Liver (tissue), 8 donors: ENCODE measurements at regions not wholly inside any gene's neighbourhood (a gene's known extent, or its start where the extent isn't known, plus 50 kb on each side); places are given as distances from the start of the nearest gene placed in this dataset.

ENCODE experiments used
- DNase-seq: peaks from one replicate; pipeline ENCODE4 v3.0.0-alpha.2; 2017; ENCODE audit warnings: low spot score
- H3K27ac ChIP-seq, 2 donors: one replicate each; pipeline ENCODE4 v1.7.0; 2013; ENCODE audit warnings: inconsistent platforms in 2 of 2, low read length in 2 of 2, control low read depth in 1 of 2, low read depth in 1 of 2, mild to moderate bottlenecking in 1 of 2
- H3K27me3 ChIP-seq, 4 donors: one replicate each; pipeline versions ENCODE4 v1.6.1 to v1.7.0; 2013; ENCODE audit warnings: low read length in 3 of 4, inconsistent platforms in 1 of 4, mild to moderate bottlenecking in 1 of 4, moderate library complexity in 1 of 4; ENCODE audit not compliant: control insufficient read depth in 4 of 4, insufficient read depth in 4 of 4
- H3K36me3 ChIP-seq, 4 donors: one replicate each; pipeline versions ENCODE4 v1.6.1 to v1.7.0; 2013; ENCODE audit warnings: low read length in 3 of 4, mild to moderate bottlenecking in 3 of 4, low read depth in 1 of 4, moderate library complexity in 1 of 4; ENCODE audit not compliant: control insufficient read depth in 4 of 4, insufficient read depth in 3 of 4
- H3K4me1 ChIP-seq, 4 donors: one replicate each; pipeline versions ENCODE4 v1.6.1 to v1.7.0; 2013; ENCODE audit warnings: low read length in 3 of 4, mild to moderate bottlenecking in 3 of 4, moderate library complexity in 1 of 4; ENCODE audit not compliant: control insufficient read depth in 4 of 4, insufficient read depth in 4 of 4
- H3K4me3 ChIP-seq, 3 donors: one replicate each; pipeline versions ENCODE4 v1.6.1 to v1.7.0; 2013; ENCODE audit warnings: low read length in 3 of 3, control low read depth in 1 of 3, low read depth in 1 of 3, mild to moderate bottlenecking in 1 of 3
- H3K9ac ChIP-seq, 2 donors: one replicate each; pipeline ENCODE4 v1.7.0; 2013; ENCODE audit warnings: low read length in 2 of 2, mild to moderate bottlenecking in 2 of 2, moderate library complexity in 2 of 2, control low read depth in 1 of 2, low read depth in 1 of 2
- H3K9me3 ChIP-seq, 4 donors: one replicate each; pipeline versions ENCODE4 v1.6.1 to v1.7.0; 2013; ENCODE audit warnings: low read length in 3 of 4; ENCODE audit not compliant: control insufficient read depth in 4 of 4
- ATF3 ChIP-seq: IDR thresholded peaks from 2 replicates; pipeline ENCODE4 v1.6.1; 2016; ENCODE audit warnings: antibody characterized with exemption
- CTCF ChIP-seq: fragments of 150-350 bp; IDR thresholded peaks from 2 replicates; pipeline ENCODE4 v1.5.1; 2017; ENCODE audit warnings: improper control_type of control experiment, low read depth, low read length; ENCODE audit not compliant: missing input control
- EGR1 ChIP-seq, 2 donors: IDR thresholded peaks; 2 replicates each; pipeline ENCODE4 v1.6.1; 2016 to 2018; ENCODE audit warnings: antibody characterized with exemption in 2 of 2, low read depth in 2 of 2
- FOXA1 ChIP-seq: IDR thresholded peaks from 2 replicates; pipeline ENCODE4 v1.6.1; 2016; ENCODE audit warnings: antibody characterized with exemption
- FOXA2 ChIP-seq: IDR thresholded peaks from 2 replicates; pipeline ENCODE4 v1.6.1; 2016; ENCODE audit warnings: antibody characterized with exemption
- GABPA ChIP-seq, 2 donors: IDR thresholded peaks in 1 of 2; conservative IDR thresholded peaks in 1 of 2; 2 replicates each; pipeline ENCODE4 v1.6.1; 2016; ENCODE audit warnings: antibody characterized with exemption in 2 of 2, mild to moderate bottlenecking in 1 of 2, moderate library complexity in 1 of 2
- HNF4A ChIP-seq, 2 donors: conservative IDR thresholded peaks; 2 replicates each; pipeline ENCODE4 v1.6.1; 2016; ENCODE audit warnings: antibody characterized with exemption in 2 of 2, mild to moderate bottlenecking in 2 of 2
- HNF4G ChIP-seq: IDR thresholded peaks from 2 replicates; pipeline ENCODE4 v1.6.1; 2016; ENCODE audit warnings: antibody characterized with exemption
- JUND ChIP-seq, 2 donors: IDR thresholded peaks; 2 replicates each; pipeline ENCODE4 v1.6.1; 2016; ENCODE audit warnings: antibody characterized with exemption in 2 of 2
- MAX ChIP-seq: IDR thresholded peaks from 2 replicates; pipeline ENCODE4 v1.6.1; 2016; ENCODE audit warnings: antibody characterized with exemption
- NR2F2 ChIP-seq: IDR thresholded peaks from 2 replicates; pipeline ENCODE4 v1.6.1; 2016; ENCODE audit warnings: antibody characterized with exemption
- RAD21 ChIP-seq, 2 donors: IDR thresholded peaks; 2 replicates each; pipeline ENCODE4 v1.6.1; 2016; ENCODE audit warnings: antibody characterized with exemption in 2 of 2, mild to moderate bottlenecking in 2 of 2
- RXRA ChIP-seq, 2 donors: IDR thresholded peaks; 2 replicates each; pipeline ENCODE4 v1.6.1; 2017 to 2018; ENCODE audit warnings: antibody characterized with exemption in 2 of 2, mild to moderate bottlenecking in 1 of 2
- SP1 ChIP-seq: IDR thresholded peaks from 2 replicates; pipeline ENCODE4 v1.6.1; 2018; ENCODE audit warnings: antibody characterized with exemption, mild to moderate bottlenecking
- TAF1 ChIP-seq: conservative IDR thresholded peaks from 2 replicates; pipeline ENCODE4 v1.6.1; 2016; ENCODE audit warnings: antibody characterized with exemption, mild to moderate bottlenecking
- YY1 ChIP-seq: IDR thresholded peaks from 2 replicates; pipeline ENCODE4 v1.6.1; 2016; ENCODE audit warnings: antibody characterized with exemption, mild to moderate bottlenecking
- ZBTB33 ChIP-seq: IDR thresholded peaks from 2 replicates; pipeline ENCODE4 v1.6.1; 2016; ENCODE audit warnings: antibody characterized with exemption
- WGBS: extraction: QIAGEN DNeasy Blood & Tissue Kit; methylation state at CpG from one replicate; pipeline ENCODE4 v1.1.7; 2013; 5-methylcytosine and 5-hydroxymethylcytosine counted together
- donor health status: healthy.
- donor health status: healthy.
- donor health status: healthy.
- donor health status: healthy.
- donor health status: healthy.

GRCh38 chr6:148090326-148090725 is 252.3 kb upstream of the SASH1 start:
- no peak overlapping the region for H3K27ac ChIP-seq
- H3K9me3 ChIP-seq, result peaks cover 0 to 4% (median 2%) of the 10 kb centered on the region in 4 donors
- H3K36me3 ChIP-seq, result no peaks in the 10 kb centered on the region
- no peak for TF ChIP-seq YY1
- H3K9ac ChIP-seq, result no peak overlapping the region
- no peak overlapping the region for H3K4me3 ChIP-seq
- H3K4me1 ChIP-seq, result peaks cover 0 to 5% (median 1%) of the 10 kb centered on the region in 4 donors
- H3K27me3 ChIP-seq, result no peaks in the 10 kb centered on the region
- no peak for DNase-seq
- 83% methylated on average over 2 of the region's 2 CpGs for WGBS

GRCh38 chr6:148091394-148091793 is 251.2 kb upstream of the SASH1 start:
- H3K4me1 ChIP-seq, result peaks cover 0 to 5% (median 1%) of the 10 kb centered on the region in 4 donors
- H3K36me3 ChIP-seq, result no peaks in the 10 kb centered on the region
- DNase-seq, result no peak
- H3K4me3 ChIP-seq, result no peak overlapping the region
- H3K9ac ChIP-seq, result no peak overlapping the region
- peaks cover 0 to 4% (median 2%) of the 10 kb centered on the region in 4 donors for H3K9me3 ChIP-seq
- no peak overlapping the region for H3K27ac ChIP-seq
- TF ChIP-seq ATF3, result no peak
- TF ChIP-seq RAD21 (IDR thresholded peaks at IDR 0.05), result no peak
- no peak for TF ChIP-seq MAX
- TF ChIP-seq TAF1, result no peak
- TF ChIP-seq JUND (IDR thresholded peaks at IDR 0.05), result no peak
- no peak for TF ChIP-seq RXRA (IDR thresholded peaks at IDR 0.05)
- no peak for TF ChIP-seq FOXA1
- TF ChIP-seq YY1, result no peak
- TF ChIP-seq HNF4G, result no peak
- no peak for TF ChIP-seq FOXA2
- TF ChIP-seq CTCF, result no peak
- TF ChIP-seq SP1, result no peak
- TF ChIP-seq GABPA (IDR thresholded peaks at IDR 0.05 in 1 of 2, conservative IDR thresholded peaks at IDR 0.05 in 1 of 2), result no peak
- H3K27me3 ChIP-seq, result no peaks in the 10 kb centered on the region

GRCh38 chr6:148103436-148103835 is 239.2 kb upstream of the SASH1 start:
- Histone ChIP-seq H3K9ac (no peak overlapping the region), H3K27me3 (no peaks in the 10 kb centered on the region), H3K4me3 (no peak overlapping the region), H3K9me3 (no peaks in the 10 kb centered on the region), H3K4me1 (no peaks in the 10 kb centered on the region), H3K27ac (no peak overlapping the region), H3K36me3 (no peaks in the 10 kb centered on the region)
- WGBS, result 92% methylated on average over 8 of the region's 8 CpGs
- DNase-seq, result no peak
- TF ChIP-seq CTCF, result no peak
- no peak for TF ChIP-seq GABPA (IDR thresholded peaks at IDR 0.05 in 1 of 2, conservative IDR thresholded peaks at IDR 0.05 in 1 of 2)
- TF ChIP-seq JUND (IDR thresholded peaks at IDR 0.05), result no peak
- no peak for TF ChIP-seq RXRA (IDR thresholded peaks at IDR 0.05)
- no peak for TF ChIP-seq RAD21 (IDR thresholded peaks at IDR 0.05)
- TF ChIP-seq EGR1 (IDR thresholded peaks at IDR 0.05; ENCODE audit: low read depth in 2 of 2), result no peak
- TF ChIP-seq YY1, result no peak
- no peak for TF ChIP-seq MAX
- no peak for TF ChIP-seq ZBTB33
- no peak for TF ChIP-seq HNF4A (conservative IDR thresholded peaks at IDR 0.05)
- TF ChIP-seq FOXA2, result no peak
- no peak for TF ChIP-seq TAF1
- no peak for TF ChIP-seq FOXA1
- TF ChIP-seq SP1, result no peak
- TF ChIP-seq ATF3, result no peak
- TF ChIP-seq NR2F2, result no peak
- TF ChIP-seq HNF4G, result no peak
